IPS-18a (cell line): ENCODE measurements at regions not wholly inside any gene's neighbourhood (a gene's known extent, or its start where the extent isn't known, plus 50 kb on each side); places are given as distances from the start of the nearest gene placed in this dataset.

Source experiments
- H3K27ac ChIP-seq: one replicate; pipeline ENCODE4 v1.5.1; 2013; ENCODE audit warnings: low read length
- H3K27me3 ChIP-seq: one replicate; pipeline ENCODE4 v1.6.1; 2013; ENCODE audit warnings: mild to moderate bottlenecking, low read length; ENCODE audit not compliant: control insufficient read depth, insufficient read depth
- H3K36me3 ChIP-seq: one replicate; pipeline ENCODE4 v1.6.1; 2013; ENCODE audit warnings: low read depth, low read length; ENCODE audit not compliant: control insufficient read depth
- H3K4me1 ChIP-seq: one replicate; pipeline ENCODE4 v1.6.1; 2013; ENCODE audit warnings: low read depth, low read length; ENCODE audit not compliant: control insufficient read depth
- H3K4me3 ChIP-seq: one replicate; pipeline ENCODE4 v1.5.1; 2013; ENCODE audit warnings: low read length
- H3K9ac ChIP-seq: one replicate; pipeline ENCODE4 v1.6.1; 2013; ENCODE audit warnings: mild to moderate bottlenecking, low read length, moderate library complexity
- H3K9me3 ChIP-seq: one replicate; pipeline ENCODE4 v1.6.1; 2013; ENCODE audit warnings: low read depth, low read length; ENCODE audit not compliant: control insufficient read depth

DNA sequence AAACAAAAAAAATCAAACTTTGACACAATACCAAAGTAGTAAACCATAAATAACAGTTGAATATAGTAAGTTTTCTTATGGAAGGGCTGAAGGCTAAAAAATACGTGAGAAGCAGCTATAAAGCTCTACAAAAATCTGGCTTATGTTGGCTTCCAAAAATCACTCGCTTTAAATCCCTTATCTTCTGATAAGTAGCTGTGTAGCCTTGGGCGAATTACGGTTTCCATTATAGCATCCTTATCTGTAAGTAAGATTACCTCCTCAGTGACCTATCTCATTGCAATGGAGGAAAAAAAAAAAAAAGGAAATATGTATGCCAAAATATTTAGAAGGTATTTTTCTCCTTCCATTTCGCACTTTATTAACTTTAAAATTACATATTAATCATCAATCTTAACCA is 348.6 kb downstream of the PLOD2 start:
- Histone ChIP-seq H3K27ac (no peak overlapping the region), H3K9ac (no peak overlapping the region), H3K27me3 (no peaks in the 10 kb centered on the region), H3K36me3 (no peaks in the 10 kb centered on the region), H3K4me3 (no peak overlapping the region), H3K4me1 (peaks cover 15% of the 10 kb centered on the region), H3K9me3 (no peaks in the 10 kb centered on the region)

DNA sequence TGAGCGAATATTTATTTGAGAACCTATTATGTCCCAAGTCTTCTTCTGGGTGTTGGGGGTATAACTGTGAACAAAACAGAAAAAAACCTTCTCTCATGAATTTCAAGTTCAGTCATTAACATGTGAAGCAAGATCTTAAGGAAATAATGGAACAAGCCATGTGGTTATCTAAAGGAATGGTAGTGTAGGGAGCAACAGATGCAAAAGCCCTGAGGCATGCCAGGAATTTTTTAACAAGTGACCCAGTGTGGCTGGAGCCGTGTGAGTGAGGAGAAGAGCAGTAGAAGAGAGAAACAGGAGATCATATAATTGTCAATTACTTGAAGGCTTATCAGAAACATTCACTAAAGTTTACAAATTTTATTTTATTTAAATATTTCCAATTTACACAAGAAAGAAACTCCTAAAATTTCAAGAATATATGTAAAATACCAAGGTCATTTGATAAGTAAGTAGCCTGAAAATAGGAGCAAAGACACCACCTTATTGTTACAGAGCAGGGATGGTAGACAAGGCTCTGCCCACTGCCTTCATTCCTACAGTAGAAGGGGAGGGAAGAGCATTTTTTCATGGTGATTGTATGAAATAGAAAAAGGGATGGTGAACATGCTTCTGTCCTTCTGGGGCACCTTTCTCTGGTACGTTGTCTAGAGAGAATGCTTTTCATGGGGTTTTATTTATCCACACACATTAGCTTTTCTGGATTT is 345.1 kb downstream of the PLOD2 start:
- Histone ChIP-seq H3K4me1 (peaks cover 15% of the 10 kb centered on the region), H3K27ac (no peak overlapping the region)

DNA sequence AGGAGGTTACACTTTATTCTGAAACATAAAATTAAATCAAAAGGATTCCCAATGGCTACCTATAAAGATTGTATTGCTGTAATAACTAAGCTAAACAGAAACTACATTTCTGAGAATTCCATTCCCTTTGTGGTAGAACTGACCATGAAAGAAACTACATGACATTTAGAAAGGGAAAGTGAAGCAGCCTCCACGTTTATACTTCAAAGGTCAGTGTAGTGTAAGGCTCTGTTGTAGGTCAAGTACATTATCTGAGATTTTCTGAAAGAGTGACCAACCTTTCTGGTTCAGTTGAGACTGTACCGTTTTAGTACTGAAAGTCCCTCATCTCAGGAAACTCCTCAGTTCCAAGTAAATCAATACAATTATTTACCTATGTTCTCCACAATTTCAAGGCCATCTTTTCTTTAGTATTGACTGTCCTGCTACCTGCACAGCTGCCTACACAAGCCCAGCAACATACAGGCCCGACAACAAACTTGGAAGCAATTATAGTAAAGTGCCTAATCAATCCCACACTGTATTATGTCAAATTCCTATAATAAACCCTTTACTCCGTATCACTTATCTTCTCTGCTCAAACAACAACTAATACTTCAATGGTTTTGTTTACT is 343.0 kb downstream of the PLOD2 start:
- no peaks in the 10 kb centered on the region for H3K36me3 ChIP-seq
- H3K9me3 ChIP-seq = peaks cover 3% of the 10 kb centered on the region
- peaks cover 15% of the 10 kb centered on the region for H3K4me1 ChIP-seq
- no peak overlapping the region for H3K27ac ChIP-seq
- no peak overlapping the region for H3K9ac ChIP-seq
- H3K4me3 ChIP-seq = no peak overlapping the region
- no peaks in the 10 kb centered on the region for H3K27me3 ChIP-seq

More for the DNA sequence above, 345.1 kb downstream of the PLOD2 start:
- H3K9me3 ChIP-seq = peaks cover 3% of the 10 kb centered on the region
- no peak overlapping the region for H3K9ac ChIP-seq
- H3K27me3 ChIP-seq = no peaks in the 10 kb centered on the region
- H3K4me3 ChIP-seq = no peak overlapping the region
- no peaks in the 10 kb centered on the region for H3K36me3 ChIP-seq

GRCh38 chr3:145820170-145820569 is 340.8 kb downstream of the PLOD2 start:
- Histone ChIP-seq H3K36me3 (no peaks in the 10 kb centered on the region), H3K9me3 (peaks cover 3% of the 10 kb centered on the region), H3K9ac (no peak overlapping the region), H3K27me3 (no peaks in the 10 kb centered on the region), H3K4me1 (peaks cover 15% of the 10 kb centered on the region), H3K4me3 (no peak overlapping the region), H3K27ac (no peak overlapping the region)

DNA sequence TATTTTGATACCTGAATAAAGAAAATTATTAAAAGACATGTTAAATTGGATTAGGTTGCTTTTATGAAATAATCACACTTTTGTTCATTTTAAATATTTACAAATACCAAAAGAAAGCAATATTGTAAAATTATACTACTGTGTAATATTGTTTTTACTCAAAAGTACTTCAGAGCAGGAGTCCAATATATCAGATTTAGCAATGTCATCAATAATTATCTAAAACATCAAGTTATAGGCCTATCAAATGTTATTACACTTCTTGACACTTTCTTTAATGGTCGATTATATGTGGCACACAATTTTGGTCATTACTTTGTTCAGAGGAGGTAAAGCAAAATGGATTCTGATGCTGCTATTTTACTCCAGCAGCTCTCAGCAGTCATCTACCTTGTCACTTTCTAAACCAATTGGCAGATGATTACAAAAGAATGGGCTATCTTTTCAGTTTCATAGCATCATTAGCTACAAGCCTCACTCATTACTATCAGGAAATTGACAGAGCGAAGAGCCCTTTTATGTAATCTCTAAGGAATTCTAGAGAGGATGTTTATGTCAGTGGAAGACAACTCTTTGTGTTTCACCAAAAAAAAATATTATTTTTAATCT is 318.6 kb downstream of the PLOD2 start:
- H3K9ac ChIP-seq = no peak overlapping the region
- H3K36me3 ChIP-seq = no peaks in the 10 kb centered on the region
- no peaks in the 10 kb centered on the region for H3K4me1 ChIP-seq
- H3K27ac ChIP-seq = no peak overlapping the region
- no peaks in the 10 kb centered on the region for H3K27me3 ChIP-seq
- no peak overlapping the region for H3K4me3 ChIP-seq
- H3K9me3 ChIP-seq = no peaks in the 10 kb centered on the region

DNA sequence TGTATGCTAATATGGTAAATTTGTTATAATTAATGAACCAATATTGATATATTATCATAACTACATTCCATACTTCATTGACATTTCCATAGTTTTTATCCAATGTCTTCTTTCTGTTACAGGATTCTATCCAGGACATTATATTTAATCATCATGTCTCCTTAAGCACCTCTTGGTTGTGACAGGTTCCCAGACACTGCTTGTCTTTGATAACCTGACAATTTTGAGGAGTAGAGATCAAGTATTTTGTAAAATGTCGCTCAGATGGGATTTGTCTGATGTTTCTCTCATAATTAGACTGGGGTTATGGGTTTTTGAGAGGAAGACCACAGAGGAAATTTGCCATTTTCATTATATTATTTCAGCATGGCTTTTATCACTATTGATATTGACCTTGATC is 317.4 kb downstream of the PLOD2 start:
- Histone ChIP-seq H3K27me3 (no peaks in the 10 kb centered on the region), H3K4me3 (no peak overlapping the region), H3K36me3 (no peaks in the 10 kb centered on the region), H3K9me3 (no peaks in the 10 kb centered on the region), H3K27ac (no peak overlapping the region), H3K4me1 (no peaks in the 10 kb centered on the region), H3K9ac (no peak overlapping the region)

DNA sequence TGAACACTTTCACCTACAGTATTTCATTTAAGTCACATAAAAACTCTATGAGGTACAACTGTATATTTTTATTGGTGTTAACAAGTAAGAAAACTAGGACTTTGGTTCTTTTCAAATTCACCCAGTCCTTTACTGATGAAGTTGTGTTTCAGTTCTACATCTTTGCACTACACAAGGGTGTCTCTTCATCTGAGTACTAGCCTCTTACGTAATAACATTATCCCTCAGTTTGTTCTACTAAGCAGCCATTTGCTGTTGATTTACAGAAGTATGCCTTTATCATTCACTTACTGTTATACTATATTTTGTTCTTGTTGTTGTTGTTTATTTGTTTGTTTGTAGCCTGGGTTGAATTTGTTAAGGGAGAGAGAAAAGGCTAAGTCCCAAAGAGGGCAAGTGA is 311.9 kb downstream of the PLOD2 start:
- Histone ChIP-seq H3K9ac (no peak overlapping the region), H3K9me3 (no peaks in the 10 kb centered on the region)

GRCh38 chr3:145854499-145854898 is 306.5 kb downstream of the PLOD2 start:
- H3K27me3 ChIP-seq = no peaks in the 10 kb centered on the region
- H3K4me3 ChIP-seq = no peak overlapping the region
- H3K4me1 ChIP-seq = no peaks in the 10 kb centered on the region
- H3K27ac ChIP-seq = no peak overlapping the region
- no peak overlapping the region for H3K9ac ChIP-seq
- H3K36me3 ChIP-seq = no peaks in the 10 kb centered on the region
- no peaks in the 10 kb centered on the region for H3K9me3 ChIP-seq

More for the DNA sequence above, 311.9 kb downstream of the PLOD2 start:
- H3K4me3 ChIP-seq = no peak overlapping the region
- H3K4me1 ChIP-seq = no peaks in the 10 kb centered on the region
- H3K36me3 ChIP-seq = no peaks in the 10 kb centered on the region
- no peak overlapping the region for H3K27ac ChIP-seq
- H3K27me3 ChIP-seq = no peaks in the 10 kb centered on the region

DNA sequence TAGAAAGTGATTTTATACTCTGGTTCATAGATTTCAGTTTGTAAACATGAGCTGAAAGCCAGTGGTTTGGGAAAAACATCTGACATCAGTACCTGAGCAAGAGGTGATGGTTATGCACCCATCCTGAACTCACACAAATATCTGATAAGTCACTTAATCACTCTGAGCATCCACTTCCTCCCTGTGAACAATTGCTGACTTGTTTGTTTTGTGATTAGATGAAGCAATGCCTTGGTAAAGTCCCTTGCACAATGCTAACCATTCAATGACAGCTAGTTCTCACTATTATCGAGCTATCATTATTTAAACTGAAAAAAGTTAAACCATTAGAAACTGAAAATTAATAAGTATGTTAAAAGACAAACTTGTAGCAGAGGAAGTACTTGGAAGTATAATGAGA is 303.0 kb downstream of the PLOD2 start:
- no peak overlapping the region for H3K27ac ChIP-seq

DNA sequence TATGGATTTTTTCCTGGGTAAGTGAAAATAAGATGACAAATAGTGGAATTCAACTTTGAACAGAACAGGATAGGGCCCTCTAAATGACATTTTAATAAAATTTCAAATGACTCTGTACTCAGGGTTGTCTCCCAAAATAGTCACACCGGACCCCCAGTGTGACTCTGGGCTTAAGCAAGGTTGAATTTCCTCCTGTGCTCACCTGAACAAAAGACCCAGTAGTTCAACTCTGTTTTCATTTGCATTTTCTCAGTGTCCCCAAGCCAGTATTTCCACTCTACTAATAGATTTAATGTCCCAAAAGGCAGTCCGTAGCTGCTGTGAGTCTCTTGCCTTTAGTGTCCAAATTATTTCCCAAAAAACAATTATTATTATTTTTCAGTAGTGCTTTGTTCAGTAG is 296.6 kb downstream of the PLOD2 start:
- Histone ChIP-seq H3K27me3 (no peaks in the 10 kb centered on the region), H3K27ac (no peak overlapping the region), H3K9me3 (no peaks in the 10 kb centered on the region), H3K4me1 (peaks cover 14% of the 10 kb centered on the region), H3K9ac (no peak overlapping the region), H3K4me3 (no peak overlapping the region), H3K36me3 (no peaks in the 10 kb centered on the region)

More for the DNA sequence above, 303.0 kb downstream of the PLOD2 start:
- H3K9me3 ChIP-seq = no peaks in the 10 kb centered on the region
- H3K36me3 ChIP-seq = no peaks in the 10 kb centered on the region
- H3K4me3 ChIP-seq = no peak overlapping the region
- no peaks in the 10 kb centered on the region for H3K27me3 ChIP-seq
- H3K9ac ChIP-seq = no peak overlapping the region
- no peaks in the 10 kb centered on the region for H3K4me1 ChIP-seq

DNA sequence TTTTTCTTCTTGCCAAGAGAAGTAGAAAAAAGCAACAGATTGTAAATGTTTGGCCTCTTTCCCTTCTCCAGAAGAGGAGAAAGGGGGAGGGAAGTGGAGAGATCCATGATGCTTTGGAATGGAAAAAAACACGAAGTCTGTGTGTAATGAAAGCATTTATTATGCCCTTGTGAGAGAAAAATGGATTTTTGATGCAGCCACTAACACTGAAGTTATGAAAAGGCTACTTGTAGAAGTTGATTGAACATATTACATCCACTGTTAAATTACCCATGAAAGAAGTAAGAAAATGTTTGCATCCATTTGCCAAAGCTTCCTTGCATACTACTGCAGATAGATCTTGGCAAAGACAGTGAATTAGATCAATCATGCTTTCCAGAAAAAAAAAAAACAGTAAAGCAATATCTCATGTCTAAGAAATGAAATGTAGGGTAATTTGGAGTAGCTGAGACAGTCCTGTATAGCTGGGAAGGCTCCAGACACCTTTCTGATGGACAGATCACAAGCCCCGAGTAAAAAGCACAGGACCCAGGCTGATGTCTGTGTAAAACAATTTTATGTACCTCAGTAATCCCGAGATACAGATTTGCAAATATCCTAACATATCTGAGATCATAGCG is 295.5 kb downstream of the PLOD2 start:
- H3K27me3 ChIP-seq = no peaks in the 10 kb centered on the region
- no peak overlapping the region for H3K9ac ChIP-seq
- H3K4me1 ChIP-seq = peaks cover 14% of the 10 kb centered on the region
- H3K27ac ChIP-seq = no peak overlapping the region
- H3K36me3 ChIP-seq = no peaks in the 10 kb centered on the region
- no peak overlapping the region for H3K4me3 ChIP-seq
- no peaks in the 10 kb centered on the region for H3K9me3 ChIP-seq
